ENCODE measurements at regions not wholly inside any gene's neighbourhood (a gene's known extent, or its start where the extent isn't known, plus 50 kb on each side); places are given as distances from the start of the nearest gene placed in this dataset.
A peak's percentile ranks its signal among the peaks of the same experiment; 100 is the strongest.

DNA sequence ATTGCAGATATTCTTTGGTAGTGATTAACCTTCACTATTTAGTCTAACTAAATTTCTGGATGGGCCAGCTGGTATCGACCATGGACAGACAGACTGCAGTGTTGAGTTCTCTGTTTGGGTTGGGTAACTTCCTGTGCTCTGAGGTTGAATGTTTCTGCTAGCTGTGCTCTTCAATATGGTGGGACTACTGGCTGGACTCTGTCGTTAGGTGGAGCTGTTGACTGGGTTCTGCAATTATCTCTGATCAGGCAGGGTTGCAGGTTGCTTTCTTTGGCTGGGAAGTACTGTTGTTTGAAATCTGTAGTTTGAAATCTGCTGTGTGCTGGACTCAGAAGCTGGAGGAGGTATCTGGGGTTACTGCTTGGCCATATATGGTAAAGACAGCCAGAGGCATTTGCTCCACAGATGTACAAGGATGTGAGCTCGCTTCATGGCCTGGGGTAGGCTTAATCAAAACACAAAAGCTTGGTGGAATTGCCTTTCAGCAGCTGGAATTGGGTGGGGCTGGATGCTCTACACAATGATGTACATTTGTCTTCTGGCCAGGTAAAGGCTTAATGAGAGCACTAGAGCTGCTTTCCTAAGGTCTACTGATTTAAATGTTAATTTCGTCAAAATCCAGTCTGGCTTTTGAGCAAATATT is 1472.0 kb downstream of the FAM133A start:
- H3K4me1 ChIP-seq (ENCODE audit: low read length) = no peaks in the 10 kb centered on the region
- TF ChIP-seq EZH2 (optimal IDR thresholded peaks at IDR 0.05; ENCODE audit: low read depth, low read length) (no peak), EZH2phosphoT487 (IDR thresholded peaks at IDR 0.05; ENCODE audit: low read length) (no peak)
- TF ChIP-seq, protein P1, sequence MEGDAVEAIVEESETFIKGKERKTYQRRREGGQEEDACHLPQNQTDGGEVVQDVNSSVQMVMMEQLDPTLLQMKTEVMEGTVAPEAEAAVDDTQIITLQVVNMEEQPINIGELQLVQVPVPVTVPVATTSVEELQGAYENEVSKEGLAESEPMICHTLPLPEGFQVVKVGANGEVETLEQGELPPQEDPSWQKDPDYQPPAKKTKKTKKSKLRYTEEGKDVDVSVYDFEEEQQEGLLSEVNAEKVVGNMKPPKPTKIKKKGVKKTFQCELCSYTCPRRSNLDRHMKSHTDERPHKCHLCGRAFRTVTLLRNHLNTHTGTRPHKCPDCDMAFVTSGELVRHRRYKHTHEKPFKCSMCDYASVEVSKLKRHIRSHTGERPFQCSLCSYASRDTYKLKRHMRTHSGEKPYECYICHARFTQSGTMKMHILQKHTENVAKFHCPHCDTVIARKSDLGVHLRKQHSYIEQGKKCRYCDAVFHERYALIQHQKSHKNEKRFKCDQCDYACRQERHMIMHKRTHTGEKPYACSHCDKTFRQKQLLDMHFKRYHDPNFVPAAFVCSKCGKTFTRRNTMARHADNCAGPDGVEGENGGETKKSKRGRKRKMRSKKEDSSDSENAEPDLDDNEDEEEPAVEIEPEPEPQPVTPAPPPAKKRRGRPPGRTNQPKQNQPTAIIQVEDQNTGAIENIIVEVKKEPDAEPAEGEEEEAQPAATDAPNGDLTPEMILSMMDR (IDR thresholded peaks at IDR 0.05; ENCODE audit: low read length) = 0 out of 2 replicates have a peak, but pooled peaks have one; percentile 4
- no peaks in the 10 kb centered on the region for H3K27me3 ChIP-seq (replicated peaks; ENCODE audit: insufficient read depth, low read length)
- H3K27ac ChIP-seq (ENCODE audit: low read length) = no peak overlapping the region
- no peak overlapping the region for H2AFZ ChIP-seq (ENCODE audit: low read length)
- H3K4me2 ChIP-seq (ENCODE audit: low read depth, low read length) = no peak overlapping the region
- no peaks in the 10 kb centered on the region for H3K9me3 ChIP-seq (replicated peaks; ENCODE audit: insufficient read depth, low read length)
- no peaks in the 10 kb centered on the region for H3F3A ChIP-seq (ENCODE audit: insufficient read depth, low read length)
- H3K36me3 ChIP-seq (replicated peaks; ENCODE audit: insufficient read depth, low read length) = no peaks in the 10 kb centered on the region
- H4K20me1 ChIP-seq (ENCODE audit: insufficient read depth, low read length) = no peaks in the 10 kb centered on the region
- no peaks in the 10 kb centered on the region for H3K9me2 ChIP-seq (replicated peaks; ENCODE audit: insufficient read depth, low read length)
- no peak overlapping the region for H3K9ac ChIP-seq (ENCODE audit: low read length)
- no peak overlapping the region for H3K4me3 ChIP-seq (ENCODE audit: low read length)
- no peaks in the 10 kb centered on the region for H3K79me2 ChIP-seq (ENCODE audit: low read length)
- no peak for DNase-seq

DNA sequence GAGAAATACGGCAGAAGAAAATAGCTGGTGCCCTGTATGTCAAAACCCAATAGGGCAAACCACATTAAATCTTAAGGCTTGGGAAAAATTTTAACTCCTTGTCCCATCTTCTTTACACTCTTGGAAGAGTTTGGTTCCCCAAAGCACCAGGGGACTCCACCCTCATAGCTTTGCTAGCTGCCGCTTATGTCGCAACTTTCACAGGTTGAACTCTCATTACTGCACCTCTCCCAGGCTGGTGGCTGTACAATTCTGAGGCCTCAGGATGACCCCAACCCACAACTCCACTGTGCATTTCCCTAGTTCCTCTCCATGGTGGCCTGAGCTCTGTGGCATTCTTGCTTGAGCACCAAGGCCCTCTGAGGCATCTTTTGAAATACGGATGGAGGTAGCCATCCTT is 1478.8 kb downstream of the FAM133A start:
- H3K9me3 ChIP-seq (replicated peaks; ENCODE audit: insufficient read depth, low read length) = no peaks in the 10 kb centered on the region

DNA sequence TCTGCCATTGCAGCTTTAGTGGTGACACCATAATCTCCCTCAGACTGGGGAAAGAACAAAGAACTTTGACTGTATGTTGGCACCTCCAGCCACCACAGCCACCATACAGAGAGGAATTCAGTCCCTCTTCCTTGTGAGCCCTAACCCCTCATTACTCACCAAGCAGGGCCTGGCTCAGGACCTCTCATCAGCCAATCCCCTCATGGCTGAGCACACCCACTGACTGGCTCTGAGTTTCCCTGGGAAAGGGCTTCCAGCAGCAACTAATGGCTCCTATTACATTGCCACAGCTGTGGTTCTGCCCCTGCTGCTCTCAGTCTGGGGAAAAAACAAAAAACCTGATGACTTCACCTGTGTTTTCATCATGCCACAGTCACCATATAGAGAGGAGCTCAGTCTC is 1482.6 kb downstream of the FAM133A start:
- Histone ChIP-seq H2AFZ (ENCODE audit: low read length) (no peak overlapping the region), H4K20me1 (ENCODE audit: insufficient read depth, low read length) (no peaks in the 10 kb centered on the region), H3K9ac (ENCODE audit: low read length) (no peak overlapping the region), H3F3A (ENCODE audit: insufficient read depth, low read length) (no peaks in the 10 kb centered on the region), H3K27ac (ENCODE audit: low read length) (no peak overlapping the region), H3K4me3 (ENCODE audit: low read length) (no peak overlapping the region), H3K27me3 (replicated peaks; ENCODE audit: insufficient read depth, low read length) (no peaks in the 10 kb centered on the region), H3K9me2 (replicated peaks; ENCODE audit: insufficient read depth, low read length) (no peaks in the 10 kb centered on the region), H3K4me1 (ENCODE audit: low read length) (no peaks in the 10 kb centered on the region), H3K9me3 (replicated peaks; ENCODE audit: insufficient read depth, low read length) (no peaks in the 10 kb centered on the region), H3K79me2 (ENCODE audit: low read length) (no peaks in the 10 kb centered on the region), H3K36me3 (replicated peaks; ENCODE audit: insufficient read depth, low read length) (no peaks in the 10 kb centered on the region), H3K4me2 (ENCODE audit: low read depth, low read length) (no peak overlapping the region)
- TF ChIP-seq EZH2 (optimal IDR thresholded peaks at IDR 0.05; ENCODE audit: low read depth, low read length) = no peak
- TF ChIP-seq, protein P1 (IDR thresholded peaks at IDR 0.05; ENCODE audit: low read length) = no peak
- no peak for TF ChIP-seq EZH2phosphoT487 (IDR thresholded peaks at IDR 0.05; ENCODE audit: low read length)
- DNase-seq = no peak

More for the DNA sequence above, 1478.8 kb downstream of the FAM133A start:
- no peak overlapping the region for H3K9ac ChIP-seq (ENCODE audit: low read length)
- no peak overlapping the region for H3K4me3 ChIP-seq (ENCODE audit: low read length)
- no peaks in the 10 kb centered on the region for H3K27me3 ChIP-seq (replicated peaks; ENCODE audit: insufficient read depth, low read length)
- TF ChIP-seq EZH2 (optimal IDR thresholded peaks at IDR 0.05; ENCODE audit: low read depth, low read length) (no peak), EZH2phosphoT487 (IDR thresholded peaks at IDR 0.05; ENCODE audit: low read length) (no peak)
- TF ChIP-seq, protein P1 (IDR thresholded peaks at IDR 0.05; ENCODE audit: low read length) = no peak
- H3K9me2 ChIP-seq (replicated peaks; ENCODE audit: insufficient read depth, low read length) = no peaks in the 10 kb centered on the region
- no peak overlapping the region for H2AFZ ChIP-seq (ENCODE audit: low read length)
- H4K20me1 ChIP-seq (ENCODE audit: insufficient read depth, low read length) = no peaks in the 10 kb centered on the region
- no peaks in the 10 kb centered on the region for H3K4me1 ChIP-seq (ENCODE audit: low read length)
- no peak for DNase-seq
- H3K4me2 ChIP-seq (ENCODE audit: low read depth, low read length) = no peak overlapping the region
- H3K79me2 ChIP-seq (ENCODE audit: low read length) = no peaks in the 10 kb centered on the region
- no peaks in the 10 kb centered on the region for H3F3A ChIP-seq (ENCODE audit: insufficient read depth, low read length)
- no peak overlapping the region for H3K27ac ChIP-seq (ENCODE audit: low read length)
- H3K36me3 ChIP-seq (replicated peaks; ENCODE audit: insufficient read depth, low read length) = no peaks in the 10 kb centered on the region

Data from MM.1S (cell line).